ENCODE measurements at regions not wholly inside any gene's neighbourhood (a gene's known extent, or its start where the extent isn't known, plus 50 kb on each side); places are given as distances from the start of the nearest gene placed in this dataset.

DNA sequence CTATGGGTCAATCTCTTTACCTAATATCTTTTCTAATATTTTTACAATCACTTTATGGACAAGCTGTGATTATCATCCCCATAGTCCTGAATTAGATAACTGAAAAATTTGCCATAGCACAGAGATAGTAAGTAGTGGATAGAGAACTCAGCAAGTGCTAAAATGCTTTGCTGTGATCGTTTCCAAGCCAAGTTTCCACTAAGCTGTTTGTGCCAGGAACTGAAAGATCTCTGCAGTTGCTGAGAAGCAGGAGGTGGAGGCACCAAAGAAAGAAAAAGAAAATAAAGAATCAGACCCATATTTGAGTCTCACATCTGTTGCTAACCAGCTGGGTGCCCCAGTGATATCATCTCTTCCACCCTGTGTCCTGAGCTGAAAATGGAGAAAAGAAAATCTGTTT, 605.6 kb upstream of the BOD1L1 start:
- Histone ChIP-seq H3K79me2 (ENCODE audit: low read depth) (no peaks in the 10 kb centered on the region), H3F3A (ENCODE audit: low read depth) (no peaks in the 10 kb centered on the region), H3K36me3 (no peaks in the 10 kb centered on the region), H3K27ac (no peak overlapping the region), H3K4me3 (no peak overlapping the region), H3K9me3 (ENCODE audit: low read depth) (no peaks in the 10 kb centered on the region), H4K20me1 (ENCODE audit: low read depth) (no peaks in the 10 kb centered on the region), H3K27me3 (no peaks in the 10 kb centered on the region), H3K4me1 (no peaks in the 10 kb centered on the region), H2AFZ (replicated peaks) (no peak overlapping the region), H3K4me2 (no peak overlapping the region), H3K9ac (no peak overlapping the region)
- TF ChIP-seq EZH2 (IDR thresholded peaks at IDR 0.05) (no peak), EZH2phosphoT487 (IDR thresholded peaks at IDR 0.05) (no peak)
- TF ChIP-seq, protein P1, sequence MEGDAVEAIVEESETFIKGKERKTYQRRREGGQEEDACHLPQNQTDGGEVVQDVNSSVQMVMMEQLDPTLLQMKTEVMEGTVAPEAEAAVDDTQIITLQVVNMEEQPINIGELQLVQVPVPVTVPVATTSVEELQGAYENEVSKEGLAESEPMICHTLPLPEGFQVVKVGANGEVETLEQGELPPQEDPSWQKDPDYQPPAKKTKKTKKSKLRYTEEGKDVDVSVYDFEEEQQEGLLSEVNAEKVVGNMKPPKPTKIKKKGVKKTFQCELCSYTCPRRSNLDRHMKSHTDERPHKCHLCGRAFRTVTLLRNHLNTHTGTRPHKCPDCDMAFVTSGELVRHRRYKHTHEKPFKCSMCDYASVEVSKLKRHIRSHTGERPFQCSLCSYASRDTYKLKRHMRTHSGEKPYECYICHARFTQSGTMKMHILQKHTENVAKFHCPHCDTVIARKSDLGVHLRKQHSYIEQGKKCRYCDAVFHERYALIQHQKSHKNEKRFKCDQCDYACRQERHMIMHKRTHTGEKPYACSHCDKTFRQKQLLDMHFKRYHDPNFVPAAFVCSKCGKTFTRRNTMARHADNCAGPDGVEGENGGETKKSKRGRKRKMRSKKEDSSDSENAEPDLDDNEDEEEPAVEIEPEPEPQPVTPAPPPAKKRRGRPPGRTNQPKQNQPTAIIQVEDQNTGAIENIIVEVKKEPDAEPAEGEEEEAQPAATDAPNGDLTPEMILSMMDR (IDR thresholded peaks at IDR 0.05): no peak
- H3K36me3 Mint-ChIP-seq: no peaks in the 10 kb centered on the region
- H3K27ac Mint-ChIP-seq: no peak overlapping the region
- no peak overlapping the region for H3K4me3 Mint-ChIP-seq
- peaks cover 3% of the 10 kb centered on the region for H3K9me3 Mint-ChIP-seq
- no peaks in the 10 kb centered on the region for H3K27me3 Mint-ChIP-seq (ENCODE audit: insufficient read depth, low read depth)
- H3K4me1 Mint-ChIP-seq: no peaks in the 10 kb centered on the region
- no peak for DNase-seq (ENCODE audit: low spot score)

DNA sequence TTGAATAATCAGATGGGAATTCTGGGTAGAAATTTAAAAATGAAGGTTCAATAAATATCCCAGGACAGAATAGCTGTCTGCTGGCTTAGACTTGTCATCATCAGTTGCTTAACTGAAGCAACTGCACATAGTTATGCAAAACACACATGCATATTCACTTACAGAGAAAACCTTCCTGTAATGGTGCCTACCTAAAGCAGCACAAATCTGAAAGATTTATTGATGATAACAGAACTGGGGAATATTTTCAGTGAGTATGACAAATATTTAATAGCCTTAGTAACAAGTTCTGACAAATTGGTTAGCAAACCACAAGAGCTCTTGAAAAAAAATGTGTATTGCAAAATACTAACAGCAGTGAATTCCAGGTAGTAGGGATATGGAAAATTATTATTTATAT, 606.8 kb upstream of the BOD1L1 start:
- no peaks in the 10 kb centered on the region for H3K36me3 ChIP-seq
- H4K20me1 ChIP-seq (ENCODE audit: low read depth): no peaks in the 10 kb centered on the region
- no peak overlapping the region for H2AFZ ChIP-seq (replicated peaks)
- no peak overlapping the region for H3K4me2 ChIP-seq
- Mint-ChIP-seq H3K36me3 (no peaks in the 10 kb centered on the region), H3K27ac (no peak overlapping the region), H3K27me3 (ENCODE audit: insufficient read depth, low read depth) (no peaks in the 10 kb centered on the region), H3K9me3 (peaks cover 3% of the 10 kb centered on the region), H3K4me3 (no peak overlapping the region), H3K4me1 (no peaks in the 10 kb centered on the region)
- peaks cover 7% of the 10 kb centered on the region for H3K9me3 ChIP-seq (ENCODE audit: low read depth)
- no peak for DNase-seq (ENCODE audit: low spot score)
- TF ChIP-seq, protein P1 (IDR thresholded peaks at IDR 0.05): no peak
- TF ChIP-seq EZH2phosphoT487 (IDR thresholded peaks at IDR 0.05) (no peak), EZH2 (IDR thresholded peaks at IDR 0.05) (no peak)
- H3K27ac ChIP-seq: no peak overlapping the region
- H3K9ac ChIP-seq: no peak overlapping the region
- H3F3A ChIP-seq (ENCODE audit: low read depth): no peaks in the 10 kb centered on the region
- no peaks in the 10 kb centered on the region for H3K27me3 ChIP-seq
- no peaks in the 10 kb centered on the region for H3K79me2 ChIP-seq (ENCODE audit: low read depth)
- no peaks in the 10 kb centered on the region for H3K4me1 ChIP-seq
- no peak overlapping the region for H3K4me3 ChIP-seq

DNA sequence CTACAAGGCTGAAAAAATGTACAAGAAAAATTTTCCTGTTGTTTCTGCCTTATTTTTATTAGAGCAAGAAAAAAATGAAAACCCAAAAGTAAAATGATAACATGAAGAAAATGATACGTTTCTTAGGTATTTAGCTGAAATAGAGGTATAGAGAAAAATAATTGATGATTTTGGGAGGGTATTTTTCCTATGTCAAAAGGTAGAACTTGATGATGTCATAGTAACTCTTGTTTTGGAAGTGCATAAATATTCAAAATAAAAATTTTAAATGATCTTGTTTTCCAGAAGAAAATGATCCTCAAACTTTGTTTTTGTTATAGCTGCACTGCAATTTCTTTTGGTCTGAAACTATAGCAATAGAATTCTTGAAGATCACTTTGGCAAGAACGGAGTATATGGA, 608.8 kb upstream of the BOD1L1 start:
- Mint-ChIP-seq H3K4me3 (no peak overlapping the region), H3K27me3 (ENCODE audit: insufficient read depth, low read depth) (no peaks in the 10 kb centered on the region), H3K4me1 (no peaks in the 10 kb centered on the region), H3K27ac (no peak overlapping the region), H3K9me3 (peaks cover 3% of the 10 kb centered on the region), H3K36me3 (no peaks in the 10 kb centered on the region)
- Histone ChIP-seq H4K20me1 (ENCODE audit: low read depth) (no peaks in the 10 kb centered on the region), H3K36me3 (no peaks in the 10 kb centered on the region), H3K4me3 (no peak overlapping the region), H3K4me1 (no peaks in the 10 kb centered on the region), H3K27ac (no peak overlapping the region), H3K79me2 (ENCODE audit: low read depth) (no peaks in the 10 kb centered on the region), H3K27me3 (no peaks in the 10 kb centered on the region), H3K4me2 (no peak overlapping the region), H3K9ac (no peak overlapping the region), H3F3A (ENCODE audit: low read depth) (no peaks in the 10 kb centered on the region), H3K9me3 (ENCODE audit: low read depth) (peaks cover 7% of the 10 kb centered on the region), H2AFZ (replicated peaks) (no peak overlapping the region)
- TF ChIP-seq EZH2phosphoT487 (IDR thresholded peaks at IDR 0.05): no peak
- TF ChIP-seq, protein P1 (IDR thresholded peaks at IDR 0.05): no peak
- no peak for TF ChIP-seq EZH2 (IDR thresholded peaks at IDR 0.05)
- no peak for DNase-seq (ENCODE audit: low spot score)
